ENCODE measurements at regions not wholly inside any gene's neighbourhood (a gene's known extent, or its start where the extent isn't known, plus 50 kb on each side); places are given as distances from the start of the nearest gene placed in this dataset.

DNA sequence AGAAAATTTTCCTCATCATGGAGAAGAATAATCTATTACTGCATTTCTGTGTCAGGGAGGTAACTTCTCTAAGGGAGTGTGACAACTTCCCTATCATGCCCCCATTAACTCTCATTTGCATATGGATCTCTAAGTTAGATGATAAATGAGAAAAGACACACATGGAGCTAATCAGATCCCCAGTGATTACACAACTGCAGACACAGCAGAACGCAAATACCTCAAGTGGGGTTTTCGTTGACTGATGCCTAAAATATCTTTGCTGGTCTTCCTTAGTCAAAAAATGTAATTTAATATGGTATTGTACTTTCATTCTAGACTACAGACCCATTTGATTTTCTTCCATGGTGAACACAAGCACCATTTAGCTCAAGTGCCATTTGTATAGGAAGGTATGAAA lies 630.5 kb downstream of the TBL1XR1 start:
- DNase-seq, result no peak

DNA sequence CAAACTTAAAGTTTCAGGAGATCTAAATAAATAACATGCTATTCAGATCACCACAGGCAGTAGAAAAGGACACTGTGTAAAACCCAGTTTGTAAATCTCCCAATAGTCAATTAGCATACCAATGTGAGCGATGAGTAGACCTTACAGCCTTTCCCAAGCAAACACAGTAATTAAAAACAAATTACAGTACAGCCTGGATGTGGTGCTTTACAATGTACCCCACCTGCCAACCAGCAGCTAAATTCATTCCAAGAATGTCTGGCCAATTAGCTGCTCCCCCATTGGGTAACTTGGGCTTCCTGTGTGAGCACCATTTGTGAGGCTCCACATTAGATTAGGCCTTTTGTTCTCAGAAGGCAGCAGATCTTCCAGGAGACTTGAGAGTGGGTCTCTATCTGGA lies 635.0 kb downstream of the TBL1XR1 start:
- no peak for TF ChIP-seq POLR2A (IDR thresholded peaks at IDR 0.05; ENCODE audit: low read length)
- no peak for TF ChIP-seq GATA1 (IDR thresholded peaks at IDR 0.05; ENCODE audit: low read depth, low read length)
- no peak for DNase-seq

More for the DNA sequence above, 630.5 kb downstream of the TBL1XR1 start:
- no peak for TF ChIP-seq GATA1 (IDR thresholded peaks at IDR 0.05; ENCODE audit: low read depth, low read length)
- TF ChIP-seq POLR2A (IDR thresholded peaks at IDR 0.05; ENCODE audit: low read length), result no peak

DNA sequence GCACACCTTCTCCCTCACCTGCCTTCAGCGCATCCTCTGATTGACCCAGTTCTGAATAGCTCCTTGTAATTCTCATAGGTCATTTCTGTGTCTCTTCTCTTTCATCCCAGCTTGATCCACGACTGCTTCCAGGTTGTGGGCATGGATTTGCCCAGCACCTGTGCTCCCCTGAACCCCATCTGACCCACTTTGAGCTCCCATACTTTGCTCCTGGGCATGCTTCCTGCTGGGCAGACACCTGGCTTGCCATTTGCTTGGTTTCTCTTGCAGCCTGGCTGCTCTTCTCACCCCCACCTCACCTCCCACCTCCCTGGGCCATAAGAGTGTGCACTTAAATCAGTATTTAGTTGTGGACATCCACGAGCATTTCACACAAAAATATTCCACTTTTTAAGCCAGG lies 635.5 kb downstream of the TBL1XR1 start:
- TF ChIP-seq GATA1 (IDR thresholded peaks at IDR 0.05; ENCODE audit: low read depth, low read length), result no peak
- TF ChIP-seq POLR2A (IDR thresholded peaks at IDR 0.05; ENCODE audit: low read length), result no peak
- no peak for DNase-seq

DNA sequence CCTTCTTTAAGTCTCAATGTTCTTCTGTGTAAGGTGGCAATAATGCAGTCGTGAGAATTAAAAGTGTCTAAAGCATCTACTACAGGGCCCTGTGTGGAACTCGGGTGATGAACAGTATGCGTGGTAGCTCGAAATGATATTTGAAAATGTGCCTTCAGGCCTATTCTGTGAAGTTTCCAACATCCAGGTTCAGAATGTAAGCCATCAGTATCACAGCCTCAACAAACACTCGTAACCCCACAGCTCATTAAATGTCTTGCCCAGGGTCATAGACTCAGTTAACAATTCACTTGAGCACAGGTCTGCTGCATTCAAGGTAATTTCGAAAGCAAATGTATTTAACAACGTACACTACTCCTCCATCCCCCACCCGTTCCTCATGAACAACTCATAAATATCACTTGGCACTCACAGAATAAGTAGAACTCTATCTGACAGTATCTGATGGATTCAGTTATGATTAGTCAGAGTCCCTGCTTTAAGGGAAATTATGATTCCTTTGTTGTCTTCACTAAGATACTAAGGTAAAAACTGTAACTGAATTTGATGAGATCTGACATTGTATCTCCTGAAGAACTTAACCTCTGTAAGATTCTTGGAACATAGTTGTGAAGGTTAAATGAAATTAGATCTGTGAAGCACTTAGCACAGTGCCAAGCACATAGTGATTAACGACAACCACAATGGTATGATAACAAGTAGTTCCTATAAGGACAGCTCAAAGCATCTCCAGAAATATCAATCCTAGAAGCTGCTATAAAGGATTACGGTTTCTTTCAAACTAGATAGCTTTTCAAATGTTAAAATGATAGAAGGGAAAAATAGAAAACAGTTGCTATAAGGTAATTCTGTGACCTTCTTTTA lies 642.3 kb downstream of the TBL1XR1 start:
- no peak for DNase-seq
- TF ChIP-seq POLR2A (IDR thresholded peaks at IDR 0.05; ENCODE audit: low read length), result no peak
- no peak for TF ChIP-seq GATA1 (IDR thresholded peaks at IDR 0.05; ENCODE audit: low read depth, low read length)

DNA sequence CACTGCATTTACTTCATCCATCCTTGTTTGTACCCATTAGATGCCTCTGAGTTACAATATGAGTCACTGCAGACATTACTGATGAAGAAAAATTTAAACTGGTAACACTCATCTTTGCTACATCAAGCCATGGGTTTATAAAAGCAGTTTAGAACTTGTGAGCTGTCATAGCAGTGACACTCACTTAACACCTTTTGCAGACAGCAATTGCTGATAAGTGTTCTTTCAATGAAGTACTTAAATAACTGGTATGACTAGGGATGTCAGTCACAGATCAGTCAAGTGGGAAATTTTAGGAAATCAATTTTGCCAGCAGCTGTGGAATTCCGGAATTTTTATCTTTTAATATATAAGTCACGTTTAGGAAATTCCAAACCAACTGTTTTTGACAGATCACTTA lies 643.0 kb downstream of the TBL1XR1 start:
- DNase-seq, result no peak
- TF ChIP-seq GATA1 (IDR thresholded peaks at IDR 0.05; ENCODE audit: low read depth, low read length), result no peak
- TF ChIP-seq POLR2A (IDR thresholded peaks at IDR 0.05; ENCODE audit: low read length), result no peak

DNA sequence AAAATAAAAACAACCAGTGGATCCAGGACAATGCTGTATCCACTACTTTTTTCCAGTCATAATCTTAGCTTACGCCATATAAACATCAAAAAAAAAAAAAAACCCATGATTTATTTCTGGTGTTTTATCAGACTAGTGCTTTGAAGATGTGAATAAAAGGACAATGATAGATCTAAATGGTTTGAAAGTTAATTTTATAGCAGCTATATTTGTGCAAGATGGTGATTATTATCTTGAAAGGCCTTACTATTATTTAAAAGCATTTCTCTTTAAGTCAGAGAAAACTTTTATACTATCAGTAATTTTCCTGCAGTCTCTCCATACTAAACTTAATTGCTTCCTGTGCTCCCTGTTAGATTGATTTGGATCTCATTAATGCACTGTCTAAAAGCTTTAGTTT lies 670.3 kb downstream of the TBL1XR1 start:
- no peak for TF ChIP-seq POLR2A (IDR thresholded peaks at IDR 0.05; ENCODE audit: low read length)
- TF ChIP-seq GATA1 (IDR thresholded peaks at IDR 0.05; ENCODE audit: low read depth, low read length), result no peak
- no peak for DNase-seq

DNA sequence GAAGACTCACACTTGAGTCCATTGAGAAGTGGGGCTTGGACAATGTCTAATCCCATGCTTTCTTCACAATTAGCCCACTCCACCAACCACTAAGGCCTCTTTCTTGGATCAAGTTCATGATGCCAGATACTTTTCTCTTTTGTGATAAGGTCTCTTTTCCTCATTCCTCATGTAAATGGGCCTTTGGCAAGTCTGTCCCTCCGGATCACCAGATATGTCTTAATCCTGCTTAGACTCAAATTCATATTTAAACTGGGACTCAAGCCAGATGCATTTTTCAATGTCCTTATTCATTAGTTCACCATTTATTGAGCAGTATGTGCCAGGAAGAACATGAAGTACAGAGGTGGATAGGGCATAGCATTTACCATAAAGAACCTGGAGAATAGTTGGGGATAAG lies 671.1 kb downstream of the TBL1XR1 start:
- TF ChIP-seq POLR2A (IDR thresholded peaks at IDR 0.05; ENCODE audit: low read length) (no peak), GATA1 (IDR thresholded peaks at IDR 0.05; ENCODE audit: low read depth, low read length) (no peak)
- no peak for DNase-seq

DNA sequence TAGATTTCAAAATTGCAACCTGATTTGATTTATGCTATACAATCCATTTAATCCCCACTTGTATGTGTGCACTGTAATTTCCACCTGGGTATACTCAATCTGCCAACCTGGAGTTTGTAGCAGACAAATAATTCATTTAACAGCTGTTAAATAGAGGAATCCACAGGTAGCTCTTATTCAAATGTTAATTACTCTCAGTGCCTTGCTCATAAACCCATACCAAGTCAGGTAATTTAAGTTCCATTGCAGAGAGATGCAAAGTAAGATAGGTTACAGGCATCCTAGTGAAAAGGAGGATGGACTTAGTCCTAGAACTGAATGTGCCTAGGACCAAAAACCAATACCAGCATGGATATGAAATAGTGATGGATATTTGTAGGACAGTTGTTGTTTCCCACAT lies 674.2 kb downstream of the TBL1XR1 start:
- TF ChIP-seq POLR2A (IDR thresholded peaks at IDR 0.05; ENCODE audit: low read length) (no peak), GATA1 (IDR thresholded peaks at IDR 0.05; ENCODE audit: low read depth, low read length) (no peak)
- no peak for DNase-seq

DNA sequence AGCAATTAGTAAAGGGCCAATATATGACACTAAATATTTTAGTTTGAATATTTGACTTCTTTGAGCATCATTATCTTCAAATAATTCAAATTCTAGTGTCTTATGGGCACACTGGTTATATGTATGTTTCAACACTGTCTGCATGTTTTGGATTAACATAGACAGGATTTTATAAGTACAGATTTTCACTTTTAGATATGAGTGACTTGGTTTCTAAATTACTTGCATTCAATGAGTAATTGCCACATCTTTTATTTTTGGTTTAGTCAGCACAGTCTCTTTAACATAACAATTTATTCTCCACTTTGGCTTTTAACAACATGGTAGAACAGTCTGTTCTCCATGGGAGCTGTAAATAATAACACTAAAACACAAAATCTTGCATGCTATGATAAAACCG lies 674.8 kb downstream of the TBL1XR1 start:
- TF ChIP-seq GATA1 (IDR thresholded peaks at IDR 0.05; ENCODE audit: low read depth, low read length), result no peak
- no peak for TF ChIP-seq POLR2A (IDR thresholded peaks at IDR 0.05; ENCODE audit: low read length)
- no peak for DNase-seq

DNA sequence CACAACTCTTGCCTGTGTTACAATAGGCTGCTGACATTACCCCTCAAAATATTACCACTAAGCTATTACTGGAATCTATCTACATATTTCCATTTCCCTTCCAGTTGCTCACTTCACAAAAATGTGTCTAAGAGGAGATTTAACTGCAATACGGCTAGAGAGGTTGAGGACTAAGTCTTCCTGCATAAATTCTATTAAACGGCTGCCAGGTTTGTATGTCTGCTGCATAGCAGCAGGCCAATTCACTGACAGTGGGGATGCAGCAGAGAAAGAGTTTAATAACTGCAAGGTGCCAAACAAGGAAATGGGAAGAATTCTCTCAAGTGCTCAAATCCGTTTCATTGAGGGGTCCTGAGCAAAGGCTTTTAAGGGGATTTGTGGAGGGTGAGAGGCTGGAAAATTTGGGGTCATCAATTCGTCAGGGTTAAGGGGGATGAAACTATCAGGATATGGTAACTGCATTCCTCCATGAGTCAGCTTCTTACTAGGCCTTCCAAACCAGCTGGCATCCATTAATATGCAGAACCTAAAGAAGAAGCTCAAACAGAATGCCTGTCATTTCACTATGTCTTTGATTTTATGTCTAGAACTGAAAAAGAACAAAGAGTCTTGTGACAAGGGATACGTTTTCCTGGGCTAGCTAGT lies 675.6 kb downstream of the TBL1XR1 start:
- DNase-seq, result no peak
- no peak for TF ChIP-seq POLR2A (IDR thresholded peaks at IDR 0.05; ENCODE audit: low read length)
- TF ChIP-seq GATA1 (IDR thresholded peaks at IDR 0.05; ENCODE audit: low read depth, low read length), result no peak

DNA sequence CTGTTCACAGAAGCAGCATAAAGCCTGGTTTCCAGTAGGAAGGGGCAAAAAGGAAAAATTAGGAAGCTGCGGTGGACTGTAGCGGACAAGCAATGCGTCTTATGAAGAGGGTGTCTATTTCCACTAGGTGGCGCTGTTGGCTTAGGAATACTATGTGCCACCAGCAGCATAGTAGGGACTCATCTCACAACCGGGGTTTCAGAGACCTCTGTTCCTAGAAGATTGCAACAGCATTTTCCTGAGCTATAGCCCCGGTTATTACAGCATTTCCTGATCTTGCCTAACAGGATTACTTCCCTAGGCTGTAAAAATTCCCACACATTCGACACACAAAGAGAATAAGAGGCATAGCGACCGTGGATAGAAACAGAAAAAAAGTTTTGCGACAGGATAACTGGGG lies 683.0 kb downstream of the TBL1XR1 start:
- DNase-seq, result peak; percentile 77 to 83

DNA sequence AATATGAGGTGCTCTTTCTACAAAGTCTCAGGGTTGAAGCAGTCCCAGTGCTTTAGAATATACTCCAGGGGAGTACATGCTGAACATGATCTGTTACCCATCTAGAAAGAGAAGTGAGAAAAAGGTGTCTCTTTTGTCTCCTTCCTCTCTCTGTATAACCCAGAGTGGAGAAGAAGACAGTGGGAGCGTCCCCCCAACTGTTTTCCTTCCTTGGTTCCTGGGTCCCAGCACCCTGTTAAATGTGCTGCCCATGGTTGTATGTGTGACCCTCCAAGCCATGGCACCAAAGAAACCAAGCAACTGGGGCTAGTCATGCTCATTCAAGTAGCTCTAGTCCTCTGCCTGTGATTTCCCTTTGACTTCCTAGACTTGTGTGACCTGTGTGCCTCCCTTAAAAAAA lies 683.7 kb downstream of the TBL1XR1 start:
- no peak for TF ChIP-seq GATA1 (IDR thresholded peaks at IDR 0.05; ENCODE audit: low read depth, low read length)
- TF ChIP-seq POLR2A (IDR thresholded peaks at IDR 0.05; ENCODE audit: low read length), result no peak
- peak; percentile 13 to 31 for DNase-seq

More for the DNA sequence above, 683.0 kb downstream of the TBL1XR1 start:
- no peak for TF ChIP-seq GATA1 (IDR thresholded peaks at IDR 0.05; ENCODE audit: low read depth, low read length)
- no peak for TF ChIP-seq POLR2A (IDR thresholded peaks at IDR 0.05; ENCODE audit: low read length)

DNA sequence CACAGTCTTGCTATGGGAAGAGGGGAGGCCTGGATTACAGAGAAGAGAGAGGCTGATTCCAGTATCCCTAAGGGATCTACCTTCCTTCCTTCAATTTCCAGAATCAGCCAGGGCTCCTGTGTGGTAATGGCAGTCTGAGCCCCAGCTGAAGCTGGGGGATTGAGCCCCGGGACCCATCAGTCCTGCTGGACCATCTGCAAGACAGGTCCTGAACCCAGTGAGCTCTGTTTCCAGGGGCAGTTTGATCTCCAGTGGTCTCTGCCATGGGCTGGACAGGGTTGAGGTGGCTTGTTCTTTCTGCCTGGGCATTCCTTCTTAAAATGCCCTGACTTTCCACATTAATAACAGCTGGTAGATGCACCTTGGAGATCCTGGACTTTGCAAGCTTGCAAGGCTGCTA lies 685.2 kb downstream of the TBL1XR1 start:
- no peak for DNase-seq
- no peak for TF ChIP-seq POLR2A (IDR thresholded peaks at IDR 0.05; ENCODE audit: low read length)
- no peak for TF ChIP-seq GATA1 (IDR thresholded peaks at IDR 0.05; ENCODE audit: low read depth, low read length)

DNA sequence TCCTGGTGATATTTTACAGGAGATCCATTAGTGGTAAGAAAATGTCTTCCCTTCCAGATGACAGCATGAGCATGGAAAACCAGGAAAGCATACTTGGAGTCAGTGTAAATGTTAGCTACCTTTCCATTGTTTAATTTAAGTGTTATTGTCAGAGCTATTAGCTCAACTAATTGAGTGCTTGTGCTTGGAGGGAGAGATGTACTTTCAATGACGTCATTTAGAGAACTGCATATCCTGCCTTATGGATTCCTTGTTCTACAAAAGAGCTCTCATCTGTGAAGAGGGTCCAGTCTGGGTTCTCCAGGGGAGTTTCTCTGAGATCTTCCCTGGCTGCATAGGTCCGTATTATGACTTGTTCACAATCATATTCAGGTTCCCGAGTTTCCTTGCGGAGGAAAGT lies 687.2 kb downstream of the TBL1XR1 start:
- TF ChIP-seq POLR2A (IDR thresholded peaks at IDR 0.05; ENCODE audit: low read length) (no peak), GATA1 (IDR thresholded peaks at IDR 0.05; ENCODE audit: low read depth, low read length) (no peak)
- DNase-seq, result no peak

Data from erythroblast (primary cell).